ENCODE measurements at regions not wholly inside any gene's neighbourhood (a gene's known extent, or its start where the extent isn't known, plus 50 kb on each side); places are given as distances from the start of the nearest gene placed in this dataset.

GRCh38 chr5:126265917-126266316, 157.3 kb upstream of the GRAMD2B start:
- H3K27me3 ChIP-seq = no peaks in the 10 kb centered on the region
- no peaks in the 10 kb centered on the region for H3K36me3 ChIP-seq
- DNase-seq = no peak
- no peak for TF ChIP-seq POLR2A (IDR thresholded peaks at IDR 0.05)
- TF ChIP-seq CTCF (IDR thresholded peaks at IDR 0.05) = no peak
- H3K9me3 ChIP-seq = peaks cover 0 to 9% (median 0%) of the 10 kb centered on the region in 12 donors
- ATAC-seq = no peak
- no peak overlapping the region for H3K27ac ChIP-seq
- peaks cover 0 to 3% (median 0%) of the 10 kb centered on the region in 12 donors for H3K4me1 ChIP-seq
- no peak overlapping the region for H3K4me3 ChIP-seq
- intact Hi-C loops (cut with DNase I) = no loop called here
- 70 to 75% (median 74%) methylated on average over 4 of the region's 4 CpGs for WGBS, 4 donors

- intact Hi-C loops (cut with DNase I) = no loop called here
- Histone ChIP-seq H3K4me1 (peaks cover 0 to 3% (median 0%) of the 10 kb centered on the region in 12 donors), H3K27ac (no peak overlapping the region), H3K27me3 (no peaks in the 10 kb centered on the region), H3K4me3 (no peak overlapping the region), H3K9me3 (peaks cover 0 to 9% (median 0%) of the 10 kb centered on the region in 12 donors), H3K36me3 (no peaks in the 10 kb centered on the region)
- TF ChIP-seq CTCF (IDR thresholded peaks at IDR 0.05) (no peak), POLR2A (IDR thresholded peaks at IDR 0.05) (no peak)
- ATAC-seq (no peak), DNase-seq (no peak)
- WGBS, 4 donors = 62 to 83% (median 73%) methylated on average over 4 of the region's 4 CpGs
Measured at GRCh38 chr5:126267438-126267837, 155.8 kb upstream of the GRAMD2B start.

- intact Hi-C loops (cut with DNase I) = no loop called here
- TF ChIP-seq POLR2A (IDR thresholded peaks at IDR 0.05) (no peak), CTCF (IDR thresholded peaks at IDR 0.05) (no peak)
- Histone ChIP-seq H3K36me3 (no peaks in the 10 kb centered on the region), H3K4me1 (peaks cover 0 to under 1% (median 0%) of the 10 kb centered on the region in 12 donors), H3K27me3 (no peaks in the 10 kb centered on the region), H3K4me3 (no peak overlapping the region), H3K9me3 (peaks cover 0 to 9% (median 0%) of the 10 kb centered on the region in 12 donors), H3K27ac (no peak overlapping the region)
- 59 to 61% (median 60%) methylated on average over 3 of the region's 3 CpGs for WGBS, 4 donors
- no peak for DNase-seq
- ATAC-seq = no peak
Measured at GRCh38 chr5:126268697-126269315, 154.4 kb upstream of the GRAMD2B start.

GRCh38 chr5:126269511-126269910, 153.7 kb upstream of the GRAMD2B start:
- no peak for DNase-seq
- 86 to 98% (median 96%) methylated on average over 1 of the region's 1 CpG for WGBS, 4 donors
- ATAC-seq = no peak
- H3K27me3 ChIP-seq = no peaks in the 10 kb centered on the region
- H3K9me3 ChIP-seq = peaks cover 0 to 9% (median 0%) of the 10 kb centered on the region in 12 donors
- intact Hi-C loops (cut with DNase I) = no loop called here
- H3K4me1 ChIP-seq = no peaks in the 10 kb centered on the region
- TF ChIP-seq CTCF (IDR thresholded peaks at IDR 0.05) = no peak
- TF ChIP-seq POLR2A (IDR thresholded peaks at IDR 0.05) = no peak
- no peak overlapping the region for H3K4me3 ChIP-seq
- H3K27ac ChIP-seq = no peak overlapping the region
- H3K36me3 ChIP-seq = no peaks in the 10 kb centered on the region
